HCT116 (cell line): ENCODE measurements at regions not wholly inside any gene's neighbourhood (a gene's known extent, or its start where the extent isn't known, plus 50 kb on each side); places are given as distances from the start of the nearest gene placed in this dataset.
"Not testable (repeated sequence)": the region's sequence is repeated elsewhere in the genome, so short reads cannot be mapped to it uniquely, and the experiment has no call there.

Experiments
- ATAC-seq: fragments of 200-7000 bp; cut with Tn5 transposase; 2 replicates; pipeline ENCODE4 v1.9.1; 2020; ENCODE audit warnings: mild to moderate bottlenecking, moderate library complexity
- BruUV-seq: library from RNA; stranded (reverse); fragments of 400-500 nt; replicated peaks from 2 replicates; lab custom pipeline; 2021; lab: Mats Ljungman, UMichigan
- CTCF ChIA-PET: fragments of 300-600 bp; sonication (Branson Sonifier 250); formaldehyde crosslinking; loops from one replicate; lab custom pipeline; 2021; ENCODE audit warnings: antibody characterized with exemption; lab: Charles Lee
- POLR2A ChIA-PET: fragments of 300-600, 350-600 bp; sonication (Branson Sonifier 250); formaldehyde crosslinking; loops from one replicate; lab custom pipeline; 2021; ENCODE audit warnings: antibody characterized with exemption; lab: Charles Lee
- RAD21 ChIA-PET, 2 experiments: fragments of 300-600 bp; sonication (Branson Sonifier 250); formaldehyde crosslinking; loops; one replicate each; lab custom pipeline; 2023; ENCODE audit warnings: low total read pairs in 2 of 2; ENCODE audit not compliant: uncharacterized antibody in 2 of 2, unreplicated experiment in 2 of 2, low non-redundant PET in 1 of 2; lab: Charles Lee
- DNase-seq: peaks from one replicate; pipeline ENCODE4 v3.0.0-alpha.2; 2010; ENCODE audit warnings: low read depth, low spot score
- H2AFZ ChIP-seq: fragments of 200-600 bp; shearing (Covaris generic), sonication (generic); 2 replicates; pipeline ENCODE4 v1.6.1; 2017; ENCODE audit warnings: low read depth, mixed run types, mixed read lengths, antibody characterized with exemption, low read length; ENCODE audit not compliant: poor library complexity, severe bottlenecking
- H3K27ac ChIP-seq: 2 replicates; pipeline ENCODE4 v1.5.1; 2012; ENCODE audit warnings: low read depth, low read length
- H3K27me3 ChIP-seq: fragments of 200-600 bp; sonication (generic); 2 replicates; pipeline ENCODE4 v1.6.1; 2016; ENCODE audit warnings: mixed run types, low read length, mixed read lengths; ENCODE audit not compliant: insufficient read depth
- H3K36me3 ChIP-seq, 2 experiments: fragments of 200-500 bp in 1 of 2; fragments of 200-600 bp in 1 of 2; sonication (Bioruptor generic) in 1 of 2; sonication (generic) in 1 of 2; 2 replicates each; pipeline versions ENCODE4 v1.5.1 to v1.6.1; 2014 to 2016; ENCODE audit warnings: low read length in 2 of 2, inconsistent platforms in 1 of 2, mixed read lengths in 1 of 2, mixed run types in 1 of 2; ENCODE audit not compliant: insufficient read depth in 2 of 2, control insufficient read depth in 1 of 2
- H3K4me1 ChIP-seq, 2 experiments: fragments of 200-600 bp in 1 of 2; sonication (generic) in 1 of 2; 2 replicates each; pipeline versions ENCODE4 v1.5.1 to v1.6.1; 2012 to 2017; ENCODE audit warnings: low read length in 2 of 2, inconsistent platforms in 1 of 2, mild to moderate bottlenecking in 1 of 2, mixed read lengths in 1 of 2, mixed run types in 1 of 2, moderate library complexity in 1 of 2; ENCODE audit not compliant: insufficient read depth in 2 of 2, control insufficient read depth in 1 of 2
- H3K4me2 ChIP-seq: fragments of 200-600 bp; sonication (generic); 2 replicates; pipeline ENCODE4 v1.6.1; 2017; ENCODE audit warnings: mixed run types, low read length, mixed read lengths
- H3K4me3 ChIP-seq, 2 experiments: fragments of 200-600 bp in 1 of 2; sonication (generic) in 1 of 2; replicated peaks in 1 of 2; 2 replicates each; pipeline ENCODE4 v1.5.1; 2011 to 2016; ENCODE audit warnings: low read length in 2 of 2, control low read depth in 1 of 2, low read depth in 1 of 2, mild to moderate bottlenecking in 1 of 2, mixed read lengths in 1 of 2, mixed run types in 1 of 2
- H3K79me2 ChIP-seq: fragments of 200-600 bp; sonication (generic); 2 replicates; pipeline ENCODE4 v1.6.1; 2017; ENCODE audit warnings: mild to moderate bottlenecking, mixed run types, low read length, moderate library complexity, mixed read lengths; ENCODE audit not compliant: insufficient read depth
- H3K9ac ChIP-seq: fragments of 200-600 bp; sonication (generic); 2 replicates; pipeline ENCODE4 v1.6.1; 2016; ENCODE audit warnings: low read length, mixed read lengths
- H3K9me2 ChIP-seq: fragments of 200-600 bp; sonication (generic), shearing (Covaris generic); 2 replicates; pipeline ENCODE4 v1.6.1; 2017; ENCODE audit warnings: mixed run types, mild to moderate bottlenecking, moderate library complexity; ENCODE audit not compliant: insufficient read depth
- H3K9me3 ChIP-seq, 2 experiments: fragments of 200-500 bp in 1 of 2; fragments of 200-600 bp in 1 of 2; sonication (Bioruptor generic) in 1 of 2; sonication (generic) in 1 of 2; 2 replicates each; pipeline ENCODE4 v1.6.1; 2014 to 2017; ENCODE audit warnings: low read length in 2 of 2, mixed read lengths in 2 of 2, inconsistent platforms in 1 of 2, low read depth in 1 of 2, mild to moderate bottlenecking in 1 of 2, mixed run types in 1 of 2, moderate library complexity in 1 of 2; ENCODE audit not compliant: control insufficient read depth in 1 of 2, insufficient read depth in 1 of 2
- H4K20me1 ChIP-seq: fragments of 200-600 bp; sonication (generic), shearing (Covaris generic); 2 replicates; pipeline ENCODE4 v1.6.1; 2017; ENCODE audit warnings: mixed run types, mild to moderate bottlenecking, moderate library complexity; ENCODE audit not compliant: insufficient read depth
- intact Hi-C: fragments of 100-400 bp; cut with micrococcal nuclease; formaldehyde crosslinking; loops from 2 replicates; pipeline ENCODE4 v1.10.0; 2022

DNA sequence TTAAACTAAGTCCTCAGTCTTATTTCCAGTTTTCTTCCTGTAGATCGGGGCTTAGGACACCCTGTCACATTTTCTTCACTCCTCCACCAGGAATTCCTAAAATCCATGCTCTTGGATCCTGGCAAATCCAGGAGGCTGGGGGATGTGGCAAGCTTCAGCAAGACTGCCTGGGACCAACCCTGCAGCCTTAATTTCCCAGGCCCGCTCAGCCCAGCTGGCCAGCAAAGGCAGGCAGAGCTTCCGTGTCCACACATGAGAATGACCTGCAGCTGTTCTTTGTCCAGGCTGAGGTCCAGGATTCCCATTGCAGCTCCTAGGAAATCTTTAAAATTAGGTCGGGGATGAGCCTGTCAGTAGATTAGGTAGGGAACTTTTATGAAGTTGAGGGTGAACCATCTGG lies 146.7 kb downstream of the OR4F15 start:
- BruUV-seq, H3K27ac ChIP-seq, CTCF ChIA-PET, H3K9me3 ChIP-seq, H4K20me1 ChIP-seq, ATAC-seq, H3K4me2 ChIP-seq, RAD21 ChIA-PET, intact Hi-C loops, H3K9ac ChIP-seq, H3K27me3 ChIP-seq, H3K4me1 ChIP-seq, H3K4me3 ChIP-seq, H3K36me3 ChIP-seq, H3K9me2 ChIP-seq, H2AFZ ChIP-seq, H3K79me2 ChIP-seq, POLR2A ChIA-PET, DNase-seq: not testable (repeated sequence)

DNA sequence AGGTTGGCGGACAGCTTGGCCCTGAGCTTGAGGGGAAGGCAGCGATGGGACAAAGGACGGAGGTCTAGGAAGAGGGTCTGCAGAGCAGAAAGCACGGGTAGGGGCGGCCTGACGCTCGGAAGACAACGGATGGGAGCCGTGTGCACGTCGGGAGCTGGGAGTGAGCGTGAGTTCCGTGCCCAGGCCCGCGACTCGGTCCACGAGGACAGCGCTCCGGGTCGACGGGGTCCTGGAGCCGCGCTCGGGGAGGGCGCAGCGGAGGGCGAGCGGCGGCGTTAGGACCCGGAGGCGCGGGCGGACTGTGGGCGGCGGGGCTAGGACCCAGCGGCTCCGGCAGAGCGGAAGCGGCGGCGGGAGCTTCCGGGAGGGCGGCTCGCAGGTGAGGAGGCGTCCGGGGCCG lies 149.3 kb downstream of the OR4F15 start:
- not testable (repeated sequence) for H3K9ac ChIP-seq
- H3K4me3 ChIP-seq, result peak overlapping the region in 1 of 2 experiments; percentile 33; a peak in 2 of 4 replicates

DNA sequence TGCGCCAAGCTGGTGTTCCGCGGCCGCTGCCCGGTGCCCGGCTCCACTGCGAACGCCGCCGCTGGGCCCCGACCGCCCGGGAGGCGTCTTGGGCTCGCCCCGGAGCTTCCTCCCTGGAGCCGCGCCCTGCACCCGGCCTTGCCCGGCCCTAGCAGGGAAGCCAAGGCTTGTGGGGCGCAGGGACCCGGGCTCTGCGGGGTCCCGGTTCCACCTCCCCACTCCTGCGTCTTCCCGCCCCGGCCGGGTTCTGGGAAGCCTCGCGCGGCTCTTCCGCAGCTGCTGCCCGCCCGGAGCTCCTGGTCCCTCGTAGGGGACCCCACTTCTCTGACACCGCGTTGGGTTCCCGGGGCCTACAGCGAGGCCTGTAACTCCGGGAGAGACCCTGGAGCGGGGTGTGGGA lies 149.8 kb downstream of the OR4F15 start:
- H3K27ac ChIP-seq, RAD21 ChIA-PET, BruUV-seq: not testable (repeated sequence)

More for the DNA sequence above, 149.3 kb downstream of the OR4F15 start:
- RAD21 ChIA-PET, H3K9me3 ChIP-seq, H3K9me2 ChIP-seq, H3K36me3 ChIP-seq, H2AFZ ChIP-seq, CTCF ChIA-PET, H3K79me2 ChIP-seq, H3K27ac ChIP-seq, H3K27me3 ChIP-seq, H3K4me1 ChIP-seq, DNase-seq, H3K4me2 ChIP-seq, intact Hi-C loops, BruUV-seq, H4K20me1 ChIP-seq, ATAC-seq, POLR2A ChIA-PET: not testable (repeated sequence)

DNA sequence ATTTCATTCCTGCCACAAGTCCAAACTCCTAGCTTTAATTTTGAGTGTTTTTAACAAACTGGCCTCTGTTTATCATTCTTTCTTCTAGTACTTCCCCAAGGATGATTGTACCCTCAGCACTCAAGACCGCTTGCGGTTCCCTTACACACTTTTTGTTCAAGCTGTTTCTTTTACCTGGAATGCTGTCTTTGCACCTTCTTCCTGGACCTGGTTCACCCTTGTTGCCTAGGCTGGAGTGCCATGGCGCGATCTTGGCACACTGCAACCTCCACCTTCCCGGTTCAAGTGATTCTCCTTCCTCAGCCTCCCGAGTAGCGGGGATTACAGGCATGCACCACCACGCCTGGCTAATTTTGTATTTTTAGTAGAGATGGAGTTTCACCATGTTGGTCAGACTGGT lies 151.7 kb downstream of the OR4F15 start:
- RAD21 ChIA-PET, DNase-seq, H3K4me2 ChIP-seq, H3K36me3 ChIP-seq, ATAC-seq, H3K4me1 ChIP-seq, H3K27ac ChIP-seq, CTCF ChIA-PET, H3K27me3 ChIP-seq, H3K9me3 ChIP-seq, POLR2A ChIA-PET, H3K9ac ChIP-seq, intact Hi-C loops, H2AFZ ChIP-seq, H3K4me3 ChIP-seq, H3K79me2 ChIP-seq, H4K20me1 ChIP-seq, BruUV-seq, H3K9me2 ChIP-seq: not testable (repeated sequence)

More for the DNA sequence above, 149.8 kb downstream of the OR4F15 start:
- H3K36me3 ChIP-seq, DNase-seq, CTCF ChIA-PET, H3K9me2 ChIP-seq, H3K4me1 ChIP-seq, H4K20me1 ChIP-seq, H2AFZ ChIP-seq, H3K4me2 ChIP-seq, H3K27me3 ChIP-seq, H3K9me3 ChIP-seq, POLR2A ChIA-PET, ATAC-seq, intact Hi-C loops, H3K9ac ChIP-seq, H3K79me2 ChIP-seq: not testable (repeated sequence)
- peak overlapping the region in 1 of 2 experiments; percentile 31; a peak in 2 of 4 replicates for H3K4me3 ChIP-seq
